AG04449 (cell line): ENCODE measurements at regions not wholly inside any gene's neighbourhood (a gene's known extent, or its start where the extent isn't known, plus 50 kb on each side); places are given as distances from the start of the nearest gene placed in this dataset.

Source experiments
- CTCF ChIA-PET: fragments of 350-600 bp; formaldehyde crosslinking; extraction: SDS; loops from one replicate; lab custom pipeline; 2021; ENCODE audit warnings: antibody characterized with exemption; lab: Yijun Ruan, JAX
- POLR2A ChIA-PET: fragments of 400-600, 350-600 bp; formaldehyde crosslinking; extraction: SDS; loops from one replicate; lab custom pipeline; 2020; ENCODE audit warnings: antibody characterized with exemption, inconsistent platforms; lab: Yijun Ruan, JAX
- DNase-seq: peaks from one replicate; pipeline ENCODE4 v3.0.0-alpha.2; 2010; ENCODE audit warnings: low read depth, low spot score
- H3K4me3 ChIP-seq: 2 replicates; pipeline ENCODE4 v1.5.1; 2011; ENCODE audit warnings: low read depth, mild to moderate bottlenecking, control low read depth, low read length
- TF ChIP-seq, protein P1 (sequence below): IDR thresholded peaks from one replicate; pipeline ENCODE4 v1.5.1; 2011; ENCODE audit warnings: mild to moderate bottlenecking, moderate library complexity, low read length, control low read depth, inconsistent platforms; ENCODE audit not compliant: insufficient read depth; ENCODE audit errors: missing control alignments

DNA sequence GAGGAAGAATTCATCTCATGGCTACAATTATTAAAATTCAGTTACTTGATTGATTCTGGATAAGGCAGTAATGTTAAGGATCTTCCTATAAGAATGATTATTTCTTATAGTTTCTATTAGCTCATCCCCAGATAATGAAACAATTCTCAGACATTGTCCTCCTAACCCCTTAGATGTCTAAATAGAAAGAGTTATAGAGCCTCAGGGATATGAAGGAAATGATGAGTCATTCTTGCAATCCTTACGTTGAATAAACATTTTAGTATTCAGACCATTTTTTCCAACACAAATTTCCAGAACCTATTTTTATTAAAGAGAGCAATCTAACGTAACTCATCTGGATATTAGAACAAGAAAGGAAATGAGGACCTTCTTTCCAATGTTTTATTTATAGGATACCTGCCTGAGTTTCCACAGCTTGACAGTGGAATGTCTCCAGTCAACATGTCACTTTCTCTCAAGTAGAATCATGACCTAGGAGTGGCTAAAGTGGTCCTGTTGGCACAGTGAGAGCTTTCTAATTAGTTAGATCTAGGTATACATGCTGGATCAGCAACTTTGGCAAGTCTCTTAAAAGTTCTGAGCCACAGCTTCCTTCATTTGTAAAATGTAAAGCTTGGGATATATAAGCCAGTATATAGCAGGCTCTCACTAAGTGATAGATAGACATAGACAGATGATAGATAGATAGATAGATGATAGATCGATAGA lies 88.0 kb upstream of the RAB27B start:
- H3K4me3 ChIP-seq = no peak overlapping the region
- TF ChIP-seq, protein P1, sequence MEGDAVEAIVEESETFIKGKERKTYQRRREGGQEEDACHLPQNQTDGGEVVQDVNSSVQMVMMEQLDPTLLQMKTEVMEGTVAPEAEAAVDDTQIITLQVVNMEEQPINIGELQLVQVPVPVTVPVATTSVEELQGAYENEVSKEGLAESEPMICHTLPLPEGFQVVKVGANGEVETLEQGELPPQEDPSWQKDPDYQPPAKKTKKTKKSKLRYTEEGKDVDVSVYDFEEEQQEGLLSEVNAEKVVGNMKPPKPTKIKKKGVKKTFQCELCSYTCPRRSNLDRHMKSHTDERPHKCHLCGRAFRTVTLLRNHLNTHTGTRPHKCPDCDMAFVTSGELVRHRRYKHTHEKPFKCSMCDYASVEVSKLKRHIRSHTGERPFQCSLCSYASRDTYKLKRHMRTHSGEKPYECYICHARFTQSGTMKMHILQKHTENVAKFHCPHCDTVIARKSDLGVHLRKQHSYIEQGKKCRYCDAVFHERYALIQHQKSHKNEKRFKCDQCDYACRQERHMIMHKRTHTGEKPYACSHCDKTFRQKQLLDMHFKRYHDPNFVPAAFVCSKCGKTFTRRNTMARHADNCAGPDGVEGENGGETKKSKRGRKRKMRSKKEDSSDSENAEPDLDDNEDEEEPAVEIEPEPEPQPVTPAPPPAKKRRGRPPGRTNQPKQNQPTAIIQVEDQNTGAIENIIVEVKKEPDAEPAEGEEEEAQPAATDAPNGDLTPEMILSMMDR = no peak
- no peak for DNase-seq
- CTCF ChIA-PET = interaction anchor here (1.0 to 3.4 kb wide), 2 partner anchors 23 to 243 kb away, joined by 3 to 11 read pairs; no protein-coding TSS in a partner anchor
- POLR2A ChIA-PET = no interaction called here

- ChIA-PET POLR2A (interaction anchor here (1.0 kb wide), 1 partner anchor 8 kb away, joined by 4 read pairs; no protein-coding TSS in a partner anchor), CTCF (interaction anchor here (1.5 to 3.4 kb wide), 3 partner anchors 13 to 241 kb away, joined by 3 to 11 read pairs (median 3); no protein-coding TSS in a partner anchor)
- DNase-seq = no peak
- TF ChIP-seq, protein P1 = no peak
- no peak overlapping the region for H3K4me3 ChIP-seq
Observed at GRCh38 chr18:54742120-54742519, 86.2 kb upstream of the RAB27B start.

GRCh38 chr18:54742659-54743604 lies 85.3 kb upstream of the RAB27B start:
- ChIA-PET CTCF (interaction anchor here (0.7 to 3.4 kb wide), 4 partner anchors 13 to 240 kb away, joined by 3 to 11 read pairs (median 3); no protein-coding TSS in a partner anchor), POLR2A (interaction anchor here (1.0 kb wide), 1 partner anchor 9 kb away, joined by 4 read pairs; no protein-coding TSS in a partner anchor)
- H3K4me3 ChIP-seq = no peak overlapping the region
- TF ChIP-seq, protein P1 = no peak
- DNase-seq = peak; percentile 98

- POLR2A ChIA-PET = no interaction called here
- no peak for DNase-seq
- H3K4me3 ChIP-seq = no peak overlapping the region
- CTCF ChIA-PET = interaction anchor here (1.5 to 3.4 kb wide), 3 partner anchors 12 to 239 kb away, joined by 3 to 11 read pairs (median 3); no protein-coding TSS in a partner anchor
- TF ChIP-seq, protein P1 = no peak
Observed at GRCh38 chr18:54743605-54743995, 84.7 kb upstream of the RAB27B start.

DNA sequence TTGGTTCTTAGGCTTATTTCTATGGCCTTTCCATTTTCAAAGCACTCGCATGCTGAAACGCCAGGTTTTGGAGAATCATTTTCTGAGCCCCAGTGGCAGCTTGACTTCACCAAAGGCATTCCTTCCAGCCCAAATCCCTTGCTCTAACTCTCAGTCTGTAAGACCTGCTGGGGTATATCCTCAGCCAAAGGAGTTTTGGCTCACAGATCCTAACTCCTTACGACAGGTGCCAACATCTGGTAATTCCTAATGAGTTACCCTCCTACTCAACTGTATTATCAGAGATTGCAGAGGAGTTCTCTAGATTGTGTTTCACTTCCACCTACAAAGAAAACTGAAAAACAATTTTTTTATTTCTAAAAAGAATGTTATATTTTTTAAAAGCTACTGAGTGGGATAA lies 79.0 kb upstream of the RAB27B start:
- POLR2A ChIA-PET = no interaction called here
- TF ChIP-seq, protein P1 = no peak
- CTCF ChIA-PET = no interaction called here
- no peak for DNase-seq
- no peak overlapping the region for H3K4me3 ChIP-seq
